Inferior parietal cortex (tissue), 1 donor: ENCODE measurements at regions not wholly inside any gene's neighbourhood (a gene's known extent, or its start where the extent isn't known, plus 50 kb on each side); places are given as distances from the start of the nearest gene placed in this dataset.
"Not testable (repeated sequence)": the region's sequence is repeated elsewhere in the genome, so short reads cannot be mapped to it uniquely, and the experiment has no call there.

Experiments used
- DNase-seq: peaks from one replicate; pipeline ENCODE4 v3.0.0-alpha.2; 2016; ENCODE audit errors: extremely low spot score

- DNase-seq, result no peak
These were observed 54.7 kb upstream of the ARSJ start for GRCh38 chr4:114034189-114034588.

GRCh38 chr4:114036426-114036825, 57.0 kb upstream of the ARSJ start:
- no peak for DNase-seq

- DNase-seq, result no peak
These were observed 57.4 kb upstream of the ARSJ start for GRCh38 chr4:114036864-114037263.

- no peak for DNase-seq
These were observed 58.5 kb upstream of the ARSJ start for GRCh38 chr4:114037988-114038387.

- DNase-seq, result no peak
These were observed 59.4 kb upstream of the ARSJ start for GRCh38 chr4:114038762-114039387.

GRCh38 chr4:114040319-114041116, 61.1 kb upstream of the ARSJ start:
- DNase-seq, result no peak

- DNase-seq, result no peak
These were observed 61.6 kb upstream of the ARSJ start for GRCh38 chr4:114041117-114041475.

- DNase-seq, result no peak
These were observed 63.7 kb upstream of the ARSJ start for GRCh38 chr4:114043116-114043515.

GRCh38 chr4:114044351-114044750, 64.9 kb upstream of the ARSJ start:
- not testable (repeated sequence) for DNase-seq

- DNase-seq, result no peak
These were observed 66.9 kb upstream of the ARSJ start for GRCh38 chr4:114046331-114046730.

GRCh38 chr4:114048154-114048553, 68.7 kb upstream of the ARSJ start:
- DNase-seq, result not testable (repeated sequence)

- no peak for DNase-seq
These were observed 72.8 kb upstream of the ARSJ start for GRCh38 chr4:114052227-114052626.

- no peak for DNase-seq
These were observed 77.2 kb upstream of the ARSJ start for GRCh38 chr4:114056599-114056998.

- DNase-seq, result no peak
These were observed 78.3 kb upstream of the ARSJ start for GRCh38 chr4:114057746-114058145.

GRCh38 chr4:114062499-114062898, 83.1 kb upstream of the ARSJ start:
- DNase-seq, result no peak

- no peak for DNase-seq
These were observed 93.3 kb upstream of the ARSJ start for GRCh38 chr4:114072781-114073180.

GRCh38 chr4:114076899-114077570, 97.6 kb upstream of the ARSJ start:
- no peak for DNase-seq

- no peak for DNase-seq
These were observed 98.2 kb upstream of the ARSJ start for GRCh38 chr4:114077610-114078009.

GRCh38 chr4:114078636-114079035, 99.2 kb upstream of the ARSJ start:
- no peak for DNase-seq

GRCh38 chr4:114081783-114082182, 102.3 kb upstream of the ARSJ start:
- DNase-seq, result no peak

GRCh38 chr4:114082348-114082747, 102.9 kb upstream of the ARSJ start:
- no peak for DNase-seq

- no peak for DNase-seq
These were observed 106.3 kb upstream of the ARSJ start for GRCh38 chr4:114085611-114086345.
